ENCODE measurements at regions not wholly inside any gene's neighbourhood (a gene's known extent, or its start where the extent isn't known, plus 50 kb on each side); places are given as distances from the start of the nearest gene placed in this dataset.

DNA sequence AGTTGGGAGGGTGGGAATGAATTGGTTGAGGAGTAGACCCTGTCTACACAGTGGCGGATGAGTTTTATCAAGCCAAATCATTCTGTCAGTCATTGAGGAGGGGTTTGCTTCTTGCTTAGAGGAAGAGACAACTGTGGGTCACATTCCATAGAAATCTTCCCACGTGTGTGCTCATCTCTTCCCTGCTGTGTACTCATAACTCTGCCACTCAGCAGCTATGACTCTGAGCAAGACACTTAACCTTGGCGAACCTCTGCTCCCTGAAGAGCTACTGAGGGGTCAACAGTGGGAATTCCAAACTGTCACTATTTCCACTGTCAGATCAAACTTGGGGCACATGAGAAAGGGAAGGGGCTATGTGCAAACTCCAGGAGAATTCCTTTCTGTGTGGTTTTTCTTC is 72.6 kb upstream of the COX10 start:
- WGBS: 68% methylated on average over 3 of the region's 3 CpGs
- no peak for DNase-seq (ENCODE audit: extremely low spot score)
- Histone ChIP-seq H3K9me3 (no peaks in the 10 kb centered on the region), H3K36me3 (no peaks in the 10 kb centered on the region), H3K4me1 (peaks cover 0 to 9% (median 7%) of the 10 kb centered on the region in 4 donors), H3K27me3 (no peaks in the 10 kb centered on the region), H3K27ac (replicated peaks in 1 of 4) (no peak overlapping the region), H3K4me3 (no peak overlapping the region)
- intact Hi-C loops (cut with DNase I): no loop called here
- TF ChIP-seq POLR2A (IDR thresholded peaks at IDR 0.05; ENCODE audit: low read depth): no peak
- TF ChIP-seq POLR2AphosphoS5 (IDR thresholded peaks at IDR 0.05): no peak
- TF ChIP-seq, protein P1, sequence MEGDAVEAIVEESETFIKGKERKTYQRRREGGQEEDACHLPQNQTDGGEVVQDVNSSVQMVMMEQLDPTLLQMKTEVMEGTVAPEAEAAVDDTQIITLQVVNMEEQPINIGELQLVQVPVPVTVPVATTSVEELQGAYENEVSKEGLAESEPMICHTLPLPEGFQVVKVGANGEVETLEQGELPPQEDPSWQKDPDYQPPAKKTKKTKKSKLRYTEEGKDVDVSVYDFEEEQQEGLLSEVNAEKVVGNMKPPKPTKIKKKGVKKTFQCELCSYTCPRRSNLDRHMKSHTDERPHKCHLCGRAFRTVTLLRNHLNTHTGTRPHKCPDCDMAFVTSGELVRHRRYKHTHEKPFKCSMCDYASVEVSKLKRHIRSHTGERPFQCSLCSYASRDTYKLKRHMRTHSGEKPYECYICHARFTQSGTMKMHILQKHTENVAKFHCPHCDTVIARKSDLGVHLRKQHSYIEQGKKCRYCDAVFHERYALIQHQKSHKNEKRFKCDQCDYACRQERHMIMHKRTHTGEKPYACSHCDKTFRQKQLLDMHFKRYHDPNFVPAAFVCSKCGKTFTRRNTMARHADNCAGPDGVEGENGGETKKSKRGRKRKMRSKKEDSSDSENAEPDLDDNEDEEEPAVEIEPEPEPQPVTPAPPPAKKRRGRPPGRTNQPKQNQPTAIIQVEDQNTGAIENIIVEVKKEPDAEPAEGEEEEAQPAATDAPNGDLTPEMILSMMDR (IDR thresholded peaks at IDR 0.05): no peak
- TF ChIP-seq EP300 (IDR thresholded peaks at IDR 0.05): no peak

DNA sequence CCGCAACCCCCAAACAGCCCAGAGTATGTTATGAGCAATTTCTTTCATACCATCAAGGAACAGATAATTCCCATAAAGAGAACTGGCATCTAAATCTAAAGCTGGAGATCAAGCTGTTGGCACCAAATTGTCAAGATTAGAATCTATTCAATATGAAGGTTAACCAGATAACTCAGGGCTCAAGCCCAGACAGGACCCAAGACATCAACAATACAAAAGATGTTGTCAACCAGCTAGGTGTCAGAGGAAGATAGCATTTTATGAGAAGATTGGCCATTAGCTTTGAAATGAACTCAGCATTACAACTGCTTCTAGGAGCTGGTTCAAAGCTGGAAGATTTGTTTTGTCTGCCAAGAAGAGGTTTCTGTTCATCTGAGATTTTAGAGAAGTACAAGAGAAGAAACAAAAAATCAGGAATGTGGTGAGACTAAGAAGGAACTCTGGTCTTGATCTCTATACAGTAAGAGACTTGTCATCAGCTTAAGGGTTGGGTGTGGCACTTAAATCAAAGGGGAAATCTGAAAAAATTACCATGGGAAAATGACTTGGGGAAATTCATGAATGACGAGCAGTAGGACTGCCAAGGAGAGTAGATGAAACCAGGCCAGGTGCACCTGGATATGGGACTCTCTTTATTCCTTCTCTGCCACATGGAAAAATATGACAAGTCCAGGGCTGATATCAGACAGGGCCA is 64.2 kb upstream of the COX10 start:
- 94% methylated on average over 2 of the region's 2 CpGs for WGBS
- H3K27me3 ChIP-seq: no peaks in the 10 kb centered on the region
- no peak for TF ChIP-seq POLR2A (IDR thresholded peaks at IDR 0.05; ENCODE audit: low read depth)
- TF ChIP-seq EP300 (IDR thresholded peaks at IDR 0.05): no peak
- TF ChIP-seq, protein P1 (IDR thresholded peaks at IDR 0.05): no peak
- TF ChIP-seq POLR2AphosphoS5 (IDR thresholded peaks at IDR 0.05): no peak
- H3K36me3 ChIP-seq: no peaks in the 10 kb centered on the region
- no peak overlapping the region for H3K4me3 ChIP-seq
- H3K27ac ChIP-seq (replicated peaks in 1 of 4): no peak overlapping the region
- no peaks in the 10 kb centered on the region for H3K4me1 ChIP-seq
- H3K9me3 ChIP-seq: no peaks in the 10 kb centered on the region
- intact Hi-C loops (cut with DNase I): no loop called here
- no peak for DNase-seq (ENCODE audit: extremely low spot score)

GRCh38 chr17:14006249-14006942 is 62.9 kb upstream of the COX10 start:
- H3K4me3 ChIP-seq: no peak overlapping the region

DNA sequence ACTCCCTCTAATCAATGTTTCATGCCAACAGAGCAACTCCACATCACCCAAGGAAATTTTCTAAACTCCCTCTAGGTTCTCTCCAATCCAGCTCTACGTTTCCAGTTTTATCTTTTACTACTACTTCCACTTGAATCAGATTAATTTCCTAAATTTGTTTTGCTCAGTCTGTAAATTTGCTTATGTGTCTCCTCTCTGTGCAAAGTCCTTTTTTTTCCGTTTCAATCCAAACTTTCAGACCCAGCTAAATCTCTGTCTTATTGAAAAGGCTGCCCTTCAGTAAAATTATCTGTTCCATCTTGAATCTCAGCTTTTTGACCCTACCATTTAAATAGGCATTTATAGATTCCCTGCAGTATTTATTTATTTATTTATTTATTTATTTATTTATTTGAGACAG is 61.4 kb upstream of the COX10 start:
- Histone ChIP-seq H3K9me3 (no peaks in the 10 kb centered on the region), H3K27me3 (no peaks in the 10 kb centered on the region), H3K4me1 (peaks cover 0 to 9% (median 0%) of the 10 kb centered on the region in 4 donors), H3K4me3 (no peak overlapping the region), H3K27ac (replicated peaks in 1 of 4) (no peak overlapping the region), H3K36me3 (no peaks in the 10 kb centered on the region)
- 93% methylated on average over 2 of the region's 2 CpGs for WGBS
- intact Hi-C loops (cut with DNase I): no loop called here
- DNase-seq (ENCODE audit: extremely low spot score): no peak
- no peak for TF ChIP-seq POLR2AphosphoS5 (IDR thresholded peaks at IDR 0.05)
- TF ChIP-seq POLR2A (IDR thresholded peaks at IDR 0.05; ENCODE audit: low read depth): no peak
- TF ChIP-seq, protein P1 (IDR thresholded peaks at IDR 0.05): no peak
- no peak for TF ChIP-seq EP300 (IDR thresholded peaks at IDR 0.05)

More at GRCh38 chr17:14006249-14006942, 62.9 kb upstream of the COX10 start:
- H3K4me1 ChIP-seq: peaks cover 0 to 2% (median 0%) of the 10 kb centered on the region in 4 donors
- intact Hi-C loops (cut with DNase I): no loop called here
- TF ChIP-seq, protein P1 (IDR thresholded peaks at IDR 0.05): no peak
- TF ChIP-seq EP300 (IDR thresholded peaks at IDR 0.05) (no peak), POLR2A (IDR thresholded peaks at IDR 0.05; ENCODE audit: low read depth) (no peak)
- H3K9me3 ChIP-seq: no peaks in the 10 kb centered on the region
- no peak for DNase-seq (ENCODE audit: extremely low spot score)
- H3K27ac ChIP-seq (replicated peaks in 1 of 4): no peak overlapping the region
- no peaks in the 10 kb centered on the region for H3K36me3 ChIP-seq
- WGBS: 95% methylated on average over 1 of the region's 1 CpG
- no peaks in the 10 kb centered on the region for H3K27me3 ChIP-seq

Measured in esophagus muscularis mucosa (tissue), 4 donors.